ENCODE measurements at regions not wholly inside any gene's neighbourhood (a gene's known extent, or its start where the extent isn't known, plus 50 kb on each side); places are given as distances from the start of the nearest gene placed in this dataset.

- no peak for TF ChIP-seq CTCF (IDR thresholded peaks at IDR 0.05)
- TF ChIP-seq POLR2A (IDR thresholded peaks at IDR 0.05), result no peak
Observed at GRCh38 chr12:29012673-29013072, 136.4 kb upstream of the FAR2 start.
